ENCODE measurements at regions not wholly inside any gene's neighbourhood (a gene's known extent, or its start where the extent isn't known, plus 50 kb on each side); places are given as distances from the start of the nearest gene placed in this dataset.

GRCh38 chr18:78180741-78181140 lies 798.9 kb upstream of the SALL3 start:
- CTCF ChIA-PET = no interaction called here
- Mint-ChIP-seq H3K36me3 (no peaks in the 10 kb centered on the region), H3K27me3 (no peaks in the 10 kb centered on the region), H3K4me1 (no peaks in the 10 kb centered on the region), H3K9me3 (peaks cover 12 to 29% (median 22%) of the 10 kb centered on the region in 3 donors), H3K4me3 (no peak overlapping the region), H3K27ac (no peak overlapping the region)
- 67% methylated on average over 3 of the region's 12 CpGs for WGBS (ENCODE audit: insufficient coverage)
- POLR2A ChIA-PET = no interaction called here
- no peak overlapping the region for H3K27ac ChIP-seq (ENCODE audit: low read length)
- H3K4me1 ChIP-seq (ENCODE audit: control insufficient read depth in 1 of 2, extremely low read depth in 1 of 2, insufficient read depth in 2 of 2, low read length in 2 of 2) = no peaks in the 10 kb centered on the region
- H3K9me3 ChIP-seq = no peaks in the 10 kb centered on the region
- DNase-seq (no peak), ATAC-seq (replicated peaks in 1 of 4) (no peak)
- no peaks in the 10 kb centered on the region for H3K36me3 ChIP-seq (ENCODE audit: control insufficient read depth in 2 of 2, extremely low read depth in 1 of 2, insufficient read depth in 1 of 2, low read length in 1 of 2)
- peaks cover 0 to 4% of the 10 kb centered on the region in 2 experiments for H3K27me3 ChIP-seq (replicated peaks in 1 of 2; ENCODE audit: control insufficient read depth in 2 of 2, extremely low read depth in 1 of 2, insufficient read depth in 2 of 2, low read length in 1 of 2)
- no peak overlapping the region for H3K4me3 ChIP-seq (ENCODE audit: control insufficient read depth in 1 of 2, extremely low read depth in 1 of 2, low read length in 1 of 2)

DNA sequence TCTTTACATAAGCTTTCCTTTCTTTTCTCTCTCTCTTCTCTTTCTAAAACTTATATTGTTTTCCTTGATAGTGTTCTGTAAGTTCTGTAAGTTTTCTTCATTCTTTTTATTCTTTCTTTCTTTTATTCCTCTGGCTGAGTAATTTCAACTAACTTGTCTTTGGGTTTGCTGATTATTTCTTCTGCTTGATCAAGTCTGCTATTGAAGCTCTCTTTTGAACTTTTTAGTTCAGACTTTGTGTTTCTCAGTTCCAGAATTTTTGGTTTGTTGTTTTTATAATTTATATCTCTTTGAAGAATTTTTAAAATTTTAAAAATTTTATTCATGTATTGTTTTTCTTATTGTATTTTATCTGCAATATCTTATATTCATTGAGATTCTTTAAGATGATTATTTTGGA lies 795.8 kb upstream of the SALL3 start:
- Histone ChIP-seq H3K36me3 (ENCODE audit: control insufficient read depth in 2 of 2, extremely low read depth in 1 of 2, insufficient read depth in 1 of 2, low read length in 1 of 2) (no peaks in the 10 kb centered on the region), H3K27ac (ENCODE audit: low read length) (no peak overlapping the region), H3K27me3 (replicated peaks in 1 of 2; ENCODE audit: control insufficient read depth in 2 of 2, extremely low read depth in 1 of 2, insufficient read depth in 2 of 2, low read length in 1 of 2) (no peaks in the 10 kb centered on the region), H3K4me3 (ENCODE audit: control insufficient read depth in 1 of 2, extremely low read depth in 1 of 2, low read length in 1 of 2) (no peak overlapping the region), H3K4me1 (ENCODE audit: control insufficient read depth in 1 of 2, extremely low read depth in 1 of 2, insufficient read depth in 2 of 2, low read length in 2 of 2) (no peaks in the 10 kb centered on the region), H3K9me3 (no peaks in the 10 kb centered on the region)
- CTCF ChIA-PET = interaction anchor here in 1 of 2 donors (0.7 kb wide), 1 partner anchor 111 kb away, joined by 3 read pairs; no protein-coding TSS in a partner anchor
- peaks cover 8 to 21% (median 15%) of the 10 kb centered on the region in 3 donors for H3K9me3 Mint-ChIP-seq
- no peak overlapping the region for H3K4me3 Mint-ChIP-seq
- POLR2A ChIA-PET = no interaction called here
- H3K27ac Mint-ChIP-seq = no peak overlapping the region
- DNase-seq (no peak), ATAC-seq (replicated peaks in 1 of 4) (no peak)
- H3K27me3 Mint-ChIP-seq = no peaks in the 10 kb centered on the region
- H3K36me3 Mint-ChIP-seq = no peaks in the 10 kb centered on the region
- H3K4me1 Mint-ChIP-seq = no peaks in the 10 kb centered on the region

GRCh38 chr18:78191276-78191675 lies 788.3 kb upstream of the SALL3 start:
- H3K27ac Mint-ChIP-seq = no peak overlapping the region
- Histone ChIP-seq H3K27ac (ENCODE audit: low read length) (no peak overlapping the region), H3K4me3 (ENCODE audit: control insufficient read depth in 1 of 2, extremely low read depth in 1 of 2, low read length in 1 of 2) (no peak overlapping the region), H3K9me3 (no peaks in the 10 kb centered on the region), H3K36me3 (ENCODE audit: control insufficient read depth in 2 of 2, extremely low read depth in 1 of 2, insufficient read depth in 1 of 2, low read length in 1 of 2) (no peaks in the 10 kb centered on the region), H3K27me3 (replicated peaks in 1 of 2; ENCODE audit: control insufficient read depth in 2 of 2, extremely low read depth in 1 of 2, insufficient read depth in 2 of 2, low read length in 1 of 2) (no peaks in the 10 kb centered on the region), H3K4me1 (ENCODE audit: control insufficient read depth in 1 of 2, extremely low read depth in 1 of 2, insufficient read depth in 2 of 2, low read length in 2 of 2) (no peaks in the 10 kb centered on the region)
- H3K4me1 Mint-ChIP-seq = no peaks in the 10 kb centered on the region
- POLR2A ChIA-PET = no interaction called here
- 67% methylated on average over 1 of the region's 4 CpGs for WGBS (ENCODE audit: insufficient coverage)
- no peak for DNase-seq
- H3K36me3 Mint-ChIP-seq = no peaks in the 10 kb centered on the region
- ATAC-seq (replicated peaks in 1 of 4) = no peak
- H3K9me3 Mint-ChIP-seq = peaks cover 0 to 4% (median 0%) of the 10 kb centered on the region in 3 donors
- H3K4me3 Mint-ChIP-seq = no peak overlapping the region
- CTCF ChIA-PET = no interaction called here
- no peaks in the 10 kb centered on the region for H3K27me3 Mint-ChIP-seq

- Histone ChIP-seq H3K36me3 (ENCODE audit: control insufficient read depth in 2 of 2, extremely low read depth in 1 of 2, insufficient read depth in 1 of 2, low read length in 1 of 2) (no peaks in the 10 kb centered on the region), H3K4me3 (ENCODE audit: control insufficient read depth in 1 of 2, extremely low read depth in 1 of 2, low read length in 1 of 2) (no peak overlapping the region), H3K27ac (ENCODE audit: low read length) (no peak overlapping the region), H3K27me3 (replicated peaks in 1 of 2; ENCODE audit: control insufficient read depth in 2 of 2, extremely low read depth in 1 of 2, insufficient read depth in 2 of 2, low read length in 1 of 2) (no peaks in the 10 kb centered on the region), H3K9me3 (no peaks in the 10 kb centered on the region), H3K4me1 (ENCODE audit: control insufficient read depth in 1 of 2, extremely low read depth in 1 of 2, insufficient read depth in 2 of 2, low read length in 2 of 2) (no peaks in the 10 kb centered on the region)
- ChIA-PET POLR2A (no interaction called here), CTCF (no interaction called here)
- 0% methylated on average over 1 of the region's 1 CpG for WGBS (ENCODE audit: insufficient coverage)
- DNase-seq = no peak
- no peak overlapping the region for H3K4me3 Mint-ChIP-seq
- no peak overlapping the region for H3K27ac Mint-ChIP-seq
- no peak for ATAC-seq (replicated peaks in 1 of 4)
- H3K36me3 Mint-ChIP-seq = no peaks in the 10 kb centered on the region
- H3K4me1 Mint-ChIP-seq = no peaks in the 10 kb centered on the region
- no peaks in the 10 kb centered on the region for H3K27me3 Mint-ChIP-seq
- H3K9me3 Mint-ChIP-seq = peaks cover 0 to 4% (median under 1%) of the 10 kb centered on the region in 3 donors
These were observed 787.6 kb upstream of the SALL3 start for GRCh38 chr18:78192054-78192453.

DNA sequence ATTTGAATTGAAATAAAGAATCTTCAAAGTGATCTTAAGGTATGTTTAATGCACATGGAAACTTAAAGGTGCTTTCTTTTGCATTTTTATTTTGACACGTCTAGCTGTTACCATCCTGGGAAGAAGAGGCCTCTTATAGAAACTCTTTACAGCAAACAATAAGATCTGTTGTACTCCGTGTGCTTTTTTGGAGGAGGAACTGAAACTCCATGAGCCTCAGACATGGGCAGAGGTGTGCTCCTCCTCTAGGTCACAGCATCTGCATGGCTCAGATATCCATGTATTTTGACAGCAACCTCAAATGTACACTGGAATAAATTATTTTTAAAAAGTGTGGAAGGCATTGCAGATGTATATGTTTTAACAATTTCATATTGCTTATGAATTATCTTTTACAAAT lies 783.3 kb upstream of the SALL3 start:
- no peak overlapping the region for H3K4me3 ChIP-seq (ENCODE audit: control insufficient read depth in 1 of 2, extremely low read depth in 1 of 2, low read length in 1 of 2)
- H3K36me3 Mint-ChIP-seq = no peaks in the 10 kb centered on the region
- H3K4me1 Mint-ChIP-seq = no peaks in the 10 kb centered on the region
- H3K36me3 ChIP-seq (ENCODE audit: control insufficient read depth in 2 of 2, extremely low read depth in 1 of 2, insufficient read depth in 1 of 2, low read length in 1 of 2) = no peaks in the 10 kb centered on the region
- H3K9me3 ChIP-seq = no peaks in the 10 kb centered on the region
- ChIA-PET POLR2A (interaction anchor here in 1 of 2 donors (0.6 kb wide), 1 partner anchor 1064 kb away, joined by 3 read pairs; no protein-coding TSS in a partner anchor), CTCF (no interaction called here)
- ATAC-seq (replicated peaks in 1 of 4) (no peak), DNase-seq (no peak)
- no peak overlapping the region for H3K27ac ChIP-seq (ENCODE audit: low read length)
- no peaks in the 10 kb centered on the region for H3K27me3 ChIP-seq (replicated peaks in 1 of 2; ENCODE audit: control insufficient read depth in 2 of 2, extremely low read depth in 1 of 2, insufficient read depth in 2 of 2, low read length in 1 of 2)
- no peak overlapping the region for H3K27ac Mint-ChIP-seq
- no peaks in the 10 kb centered on the region for H3K4me1 ChIP-seq (ENCODE audit: control insufficient read depth in 1 of 2, extremely low read depth in 1 of 2, insufficient read depth in 2 of 2, low read length in 2 of 2)
- WGBS (ENCODE audit: insufficient coverage) = no CpG with 5 or more reads among the region's 2 CpGs
- H3K27me3 Mint-ChIP-seq = no peaks in the 10 kb centered on the region
- peaks cover 0 to 7% (median 3%) of the 10 kb centered on the region in 3 donors for H3K9me3 Mint-ChIP-seq
- H3K4me3 Mint-ChIP-seq = no peak overlapping the region

- Mint-ChIP-seq H3K4me1 (no peaks in the 10 kb centered on the region), H3K27ac (no peak overlapping the region), H3K27me3 (peaks cover 0 to 4% of the 10 kb centered on the region in 2 donors), H3K4me3 (no peak overlapping the region), H3K36me3 (no peaks in the 10 kb centered on the region), H3K9me3 (peaks cover 3 to 14% (median 12%) of the 10 kb centered on the region in 3 donors)
- 58% methylated on average over 4 of the region's 5 CpGs for WGBS (ENCODE audit: insufficient coverage)
- Histone ChIP-seq H3K27ac (ENCODE audit: low read length) (no peak overlapping the region), H3K27me3 (replicated peaks in 1 of 2; ENCODE audit: control insufficient read depth in 2 of 2, extremely low read depth in 1 of 2, insufficient read depth in 2 of 2, low read length in 1 of 2) (no peaks in the 10 kb centered on the region), H3K4me3 (ENCODE audit: control insufficient read depth in 1 of 2, extremely low read depth in 1 of 2, low read length in 1 of 2) (no peak overlapping the region), H3K4me1 (ENCODE audit: control insufficient read depth in 1 of 2, extremely low read depth in 1 of 2, insufficient read depth in 2 of 2, low read length in 2 of 2) (no peaks in the 10 kb centered on the region), H3K36me3 (ENCODE audit: control insufficient read depth in 2 of 2, extremely low read depth in 1 of 2, insufficient read depth in 1 of 2, low read length in 1 of 2) (no peaks in the 10 kb centered on the region), H3K9me3 (no peaks in the 10 kb centered on the region)
- DNase-seq = no peak
- no peak for ATAC-seq (replicated peaks in 1 of 4)
- POLR2A ChIA-PET = no interaction called here
- CTCF ChIA-PET = no interaction called here
These were observed 780.6 kb upstream of the SALL3 start for GRCh38 chr18:78199002-78199401.

- Mint-ChIP-seq H3K36me3 (no peaks in the 10 kb centered on the region), H3K4me1 (no peaks in the 10 kb centered on the region), H3K27me3 (peaks cover 0 to 4% of the 10 kb centered on the region in 2 donors), H3K4me3 (no peak overlapping the region), H3K9me3 (peaks cover 3 to 14% (median 14%) of the 10 kb centered on the region in 3 donors), H3K27ac (no peak overlapping the region)
- DNase-seq = no peak
- Histone ChIP-seq H3K4me3 (ENCODE audit: control insufficient read depth in 1 of 2, extremely low read depth in 1 of 2, low read length in 1 of 2) (no peak overlapping the region), H3K36me3 (ENCODE audit: control insufficient read depth in 2 of 2, extremely low read depth in 1 of 2, insufficient read depth in 1 of 2, low read length in 1 of 2) (no peaks in the 10 kb centered on the region), H3K27me3 (replicated peaks in 1 of 2; ENCODE audit: control insufficient read depth in 2 of 2, extremely low read depth in 1 of 2, insufficient read depth in 2 of 2, low read length in 1 of 2) (no peaks in the 10 kb centered on the region), H3K9me3 (no peaks in the 10 kb centered on the region), H3K27ac (ENCODE audit: low read length) (no peak overlapping the region), H3K4me1 (ENCODE audit: control insufficient read depth in 1 of 2, extremely low read depth in 1 of 2, insufficient read depth in 2 of 2, low read length in 2 of 2) (no peaks in the 10 kb centered on the region)
- ChIA-PET CTCF (no interaction called here), POLR2A (no interaction called here)
- no peak for ATAC-seq (replicated peaks in 1 of 4)
- WGBS (ENCODE audit: insufficient coverage) = no CpG with 5 or more reads among the region's 4 CpGs
These were observed 780.0 kb upstream of the SALL3 start for GRCh38 chr18:78199611-78200010.
